ENCODE measurements at regions not wholly inside any gene's neighbourhood (a gene's known extent, or its start where the extent isn't known, plus 50 kb on each side); places are given as distances from the start of the nearest gene placed in this dataset.
"Not testable (repeated sequence)": the region's sequence is repeated elsewhere in the genome, so short reads cannot be mapped to it uniquely, and the experiment has no call there.

GRCh38 chr12:102681309-102681708, 200.9 kb upstream of the IGF1 start:
- in situ Hi-C loops (cut with HindIII; ENCODE audit: low pct_ligation_motif_present, low pct_unique_long_range_greater_than_20kb, low sequenced_read_pairs), result no loop called here
- DNase-seq, result no peak

- in situ Hi-C loops (cut with HindIII; ENCODE audit: low pct_ligation_motif_present, low pct_unique_long_range_greater_than_20kb, low sequenced_read_pairs), result no loop called here
- no peak for DNase-seq
Observed at GRCh38 chr12:102680304-102680703, 199.9 kb upstream of the IGF1 start.

- no peak for DNase-seq
- in situ Hi-C loops (cut with HindIII; ENCODE audit: low pct_ligation_motif_present, low pct_unique_long_range_greater_than_20kb, low sequenced_read_pairs), result no loop called here
Observed at GRCh38 chr12:102676812-102677211, 196.4 kb upstream of the IGF1 start.

- no peak for DNase-seq
Observed at GRCh38 chr12:102675672-102676071, 195.3 kb upstream of the IGF1 start.

GRCh38 chr12:102673606-102674005, 193.2 kb upstream of the IGF1 start:
- in situ Hi-C loops (cut with HindIII; ENCODE audit: low pct_ligation_motif_present, low pct_unique_long_range_greater_than_20kb, low sequenced_read_pairs), result no loop called here
- DNase-seq, result peak; percentile 22

More at GRCh38 chr12:102675672-102676071, 195.3 kb upstream of the IGF1 start:
- in situ Hi-C loops (cut with HindIII; ENCODE audit: low pct_ligation_motif_present, low pct_unique_long_range_greater_than_20kb, low sequenced_read_pairs), result no loop called here

- in situ Hi-C loops (cut with HindIII; ENCODE audit: low pct_ligation_motif_present, low pct_unique_long_range_greater_than_20kb, low sequenced_read_pairs); DNase-seq: not testable (repeated sequence)
Observed at GRCh38 chr12:102672212-102672611, 191.8 kb upstream of the IGF1 start.

- in situ Hi-C loops (cut with HindIII; ENCODE audit: low pct_ligation_motif_present, low pct_unique_long_range_greater_than_20kb, low sequenced_read_pairs), result no loop called here
- DNase-seq, result no peak
Observed at GRCh38 chr12:102669056-102669455, 188.7 kb upstream of the IGF1 start.

- DNase-seq; in situ Hi-C loops (cut with HindIII; ENCODE audit: low pct_ligation_motif_present, low pct_unique_long_range_greater_than_20kb, low sequenced_read_pairs): not testable (repeated sequence)
Observed at GRCh38 chr12:102666176-102666575, 185.8 kb upstream of the IGF1 start.

- DNase-seq, result no peak
- in situ Hi-C loops (cut with HindIII; ENCODE audit: low pct_ligation_motif_present, low pct_unique_long_range_greater_than_20kb, low sequenced_read_pairs), result no loop called here
Observed at GRCh38 chr12:102659200-102659911, 179.0 kb upstream of the IGF1 start.

- DNase-seq, result no peak
- in situ Hi-C loops (cut with HindIII; ENCODE audit: low pct_ligation_motif_present, low pct_unique_long_range_greater_than_20kb, low sequenced_read_pairs), result no loop called here
Observed at GRCh38 chr12:102653406-102653805, 173.0 kb upstream of the IGF1 start.

- in situ Hi-C loops (cut with HindIII; ENCODE audit: low pct_ligation_motif_present, low pct_unique_long_range_greater_than_20kb, low sequenced_read_pairs), result no loop called here
- no peak for DNase-seq
Observed at GRCh38 chr12:102652645-102653313, 172.4 kb upstream of the IGF1 start.

GRCh38 chr12:102645968-102646367, 165.6 kb upstream of the IGF1 start:
- in situ Hi-C loops (cut with HindIII; ENCODE audit: low pct_ligation_motif_present, low pct_unique_long_range_greater_than_20kb, low sequenced_read_pairs), result no loop called here
- no peak for DNase-seq

- no peak for DNase-seq
- in situ Hi-C loops (cut with HindIII; ENCODE audit: low pct_ligation_motif_present, low pct_unique_long_range_greater_than_20kb, low sequenced_read_pairs), result no loop called here
Observed at GRCh38 chr12:102643879-102644575, 163.7 kb upstream of the IGF1 start.

GRCh38 chr12:102642199-102642598, 161.8 kb upstream of the IGF1 start:
- no peak for DNase-seq
- in situ Hi-C loops (cut with HindIII; ENCODE audit: low pct_ligation_motif_present, low pct_unique_long_range_greater_than_20kb, low sequenced_read_pairs), result no loop called here

- DNase-seq; in situ Hi-C loops (cut with HindIII; ENCODE audit: low pct_ligation_motif_present, low pct_unique_long_range_greater_than_20kb, low sequenced_read_pairs): not testable (repeated sequence)
Observed at GRCh38 chr12:102640658-102641057, 160.3 kb upstream of the IGF1 start.

GRCh38 chr12:102638777-102639176, 158.4 kb upstream of the IGF1 start:
- in situ Hi-C loops (cut with HindIII; ENCODE audit: low pct_ligation_motif_present, low pct_unique_long_range_greater_than_20kb, low sequenced_read_pairs), result no loop called here

GRCh38 chr12:102633981-102634605, 153.7 kb upstream of the IGF1 start:
- no peak for DNase-seq
- in situ Hi-C loops (cut with HindIII; ENCODE audit: low pct_ligation_motif_present, low pct_unique_long_range_greater_than_20kb, low sequenced_read_pairs), result no loop called here

More at GRCh38 chr12:102638777-102639176, 158.4 kb upstream of the IGF1 start:
- DNase-seq, result no peak

GRCh38 chr12:102631274-102631673, 150.9 kb upstream of the IGF1 start:
- peak; percentile 72 for DNase-seq

GRCh38 chr12:102629262-102629888, 149.0 kb upstream of the IGF1 start:
- in situ Hi-C loops (cut with HindIII; ENCODE audit: low pct_ligation_motif_present, low pct_unique_long_range_greater_than_20kb, low sequenced_read_pairs), result no loop called here
- no peak for DNase-seq

More at GRCh38 chr12:102631274-102631673, 150.9 kb upstream of the IGF1 start:
- in situ Hi-C loops (cut with HindIII; ENCODE audit: low pct_ligation_motif_present, low pct_unique_long_range_greater_than_20kb, low sequenced_read_pairs), result no loop called here
